T follicular helper cell (primary cell): ENCODE measurements at regions not wholly inside any gene's neighbourhood (a gene's known extent, or its start where the extent isn't known, plus 50 kb on each side); places are given as distances from the start of the nearest gene placed in this dataset.

Experiments
- DNase-seq: peaks from one replicate; pipeline ENCODE4 v3.0.0-alpha.2; 2020; ENCODE audit warnings: low read depth

DNA sequence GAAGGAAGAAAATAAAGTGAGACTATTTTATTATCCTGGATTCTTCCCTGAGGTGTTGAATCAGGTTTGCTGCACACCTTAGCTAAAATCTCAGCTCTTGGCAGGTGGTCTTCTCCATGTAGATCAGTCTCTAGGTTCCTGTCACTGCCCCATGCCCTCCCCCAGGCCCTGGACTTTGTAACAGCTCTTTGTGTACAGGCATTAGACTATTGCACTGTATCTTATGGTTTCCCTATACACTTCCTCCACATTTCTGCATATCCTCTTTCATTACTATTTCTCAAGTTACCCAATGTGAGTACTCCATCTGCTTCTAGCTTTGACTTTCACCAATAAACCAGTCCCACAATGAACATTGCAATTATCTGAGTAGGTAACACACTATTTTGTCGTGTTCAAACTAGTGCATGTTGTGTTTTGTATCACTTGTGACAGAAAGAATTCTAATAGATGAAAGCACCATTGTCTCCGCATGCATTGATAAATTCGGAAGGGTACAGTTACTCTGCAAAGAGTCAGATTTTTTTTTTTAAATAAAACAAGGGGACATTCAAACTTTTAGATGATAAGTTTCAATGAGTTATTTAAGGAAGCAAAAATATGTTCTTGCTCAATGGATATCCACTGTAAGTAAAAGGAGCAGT lies 1348.7 kb upstream of the C9orf72 start:
- no peak for DNase-seq

DNA sequence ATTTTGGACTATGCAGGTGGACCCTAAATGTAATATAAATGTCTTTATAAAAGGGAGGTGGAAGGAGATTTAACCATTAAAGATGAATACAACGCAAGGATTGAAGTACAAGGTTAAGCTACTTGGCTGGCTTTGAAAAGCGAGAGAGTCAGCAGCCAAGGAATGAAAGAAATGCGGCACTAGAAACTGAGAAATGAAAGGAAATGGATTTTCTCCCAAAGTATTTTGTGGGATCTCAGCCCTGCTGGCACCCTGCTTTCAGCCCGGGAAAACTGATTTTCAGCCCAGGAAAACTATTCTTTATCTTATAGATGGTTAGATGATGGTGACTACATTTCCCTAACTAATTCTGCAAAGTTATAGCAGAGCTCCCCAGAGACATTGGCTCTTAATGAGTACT lies 1349.6 kb upstream of the C9orf72 start:
- DNase-seq = no peak

DNA sequence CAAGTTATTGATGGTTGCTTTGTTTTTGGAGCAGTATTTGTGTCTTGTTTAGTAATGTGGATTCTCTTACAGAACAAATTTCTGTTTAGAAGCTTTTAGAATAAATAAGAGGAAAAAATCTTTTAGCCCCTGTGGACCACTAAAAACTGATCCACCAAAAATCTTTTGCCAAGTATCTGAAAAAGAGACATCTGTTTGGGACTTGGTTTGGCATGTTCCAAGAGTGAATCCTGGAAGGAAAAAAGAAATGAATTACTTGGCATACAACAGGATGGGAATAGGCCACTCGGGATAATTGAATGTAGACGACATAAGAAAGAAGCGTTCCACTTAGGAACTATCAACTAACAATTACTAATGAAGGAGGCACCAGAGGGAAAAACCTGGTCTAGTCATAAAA lies 1350.1 kb upstream of the C9orf72 start:
- no peak for DNase-seq

DNA sequence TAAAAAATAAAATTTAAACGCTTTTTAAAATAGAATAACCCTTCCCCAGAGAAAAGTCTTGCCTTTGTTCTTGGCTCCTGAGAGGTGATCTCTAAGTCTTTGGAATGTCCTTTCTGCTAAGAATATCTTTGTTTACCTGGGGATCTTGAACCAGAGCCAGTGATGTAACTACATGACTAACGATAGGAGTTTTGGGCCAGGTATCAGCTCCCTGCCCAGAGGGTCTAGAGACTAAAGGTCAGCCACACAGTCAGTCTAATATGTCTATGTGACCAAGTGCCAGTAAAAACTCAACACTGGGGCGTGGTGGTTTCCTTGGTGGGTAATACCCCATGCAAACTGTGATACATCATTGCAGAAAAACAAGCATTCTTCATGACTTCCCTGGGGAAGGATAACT lies 1351.9 kb upstream of the C9orf72 start:
- no peak for DNase-seq

DNA sequence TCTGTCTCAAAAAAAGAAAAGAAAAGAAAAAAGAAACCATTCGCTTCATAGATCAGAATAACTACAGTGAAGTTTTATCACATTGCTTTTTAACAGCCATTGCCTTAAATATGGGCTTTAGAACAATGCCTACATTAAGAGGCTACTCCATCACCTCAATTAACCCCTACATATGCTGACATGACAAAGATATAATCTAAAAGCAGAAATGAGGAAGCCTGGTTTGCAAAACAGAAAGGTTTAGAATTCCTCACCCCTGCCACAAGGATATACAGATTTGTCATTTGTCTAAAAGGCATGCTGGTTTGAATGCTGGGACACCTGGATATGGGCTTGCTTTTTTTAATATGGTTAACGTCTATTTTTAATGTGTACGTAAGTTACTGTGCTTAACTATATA lies 1353.0 kb upstream of the C9orf72 start:
- no peak for DNase-seq

DNA sequence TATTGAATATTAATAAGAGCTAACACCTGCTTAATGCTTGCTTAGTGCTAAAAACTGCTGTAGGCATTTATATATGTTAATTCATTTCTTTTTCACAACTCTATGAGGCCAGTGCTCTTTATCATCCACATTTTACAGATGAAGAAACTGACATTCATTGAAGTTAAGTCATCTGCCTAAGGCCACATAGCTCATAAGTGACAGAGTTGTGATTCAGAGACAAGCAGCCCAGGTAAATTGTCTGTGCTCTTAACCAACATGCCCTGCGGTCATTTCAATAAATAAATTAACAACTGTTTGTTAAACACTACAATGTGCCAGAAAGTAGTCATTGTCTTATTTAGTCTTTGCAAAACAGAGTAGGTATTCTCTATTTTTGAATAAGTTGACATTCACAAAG lies 1354.4 kb upstream of the C9orf72 start:
- no peak for DNase-seq

DNA sequence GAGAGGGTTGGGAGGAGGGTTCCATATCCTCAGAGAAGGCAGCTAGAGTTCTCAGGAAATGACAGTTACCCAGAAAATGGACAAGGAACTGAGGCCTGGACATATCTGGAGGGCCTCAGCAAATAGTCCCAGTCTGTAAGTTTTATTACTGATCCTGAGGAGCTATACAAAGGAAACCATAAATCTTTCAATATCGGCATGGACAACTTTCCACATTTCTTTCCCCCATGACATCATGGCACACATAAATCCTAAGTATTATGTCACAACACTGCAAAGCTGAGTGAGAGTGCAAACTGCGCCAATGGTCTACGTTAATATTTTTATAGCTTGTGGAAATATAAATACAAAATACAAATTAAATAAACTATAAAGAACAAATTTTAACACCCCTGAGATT lies 1356.2 kb upstream of the C9orf72 start:
- no peak for DNase-seq

DNA sequence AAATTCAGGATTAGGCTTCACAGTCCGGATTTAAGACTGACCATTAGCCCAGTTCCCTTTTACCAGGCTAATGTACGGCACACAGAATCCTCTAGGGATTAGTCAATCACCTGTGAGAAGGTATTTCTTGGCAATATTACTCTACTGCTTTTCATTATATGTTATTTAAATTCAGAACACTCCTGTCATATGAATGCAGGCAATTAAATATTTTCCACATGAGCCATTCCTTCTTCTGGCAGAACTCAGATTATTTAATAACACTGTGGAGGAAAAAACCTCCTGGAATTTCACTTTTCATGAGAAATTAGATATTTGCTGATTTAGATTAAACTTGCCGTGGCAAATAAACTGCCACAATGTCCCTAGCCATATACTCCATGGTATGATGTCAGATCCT lies 1357.5 kb upstream of the C9orf72 start:
- DNase-seq = no peak

DNA sequence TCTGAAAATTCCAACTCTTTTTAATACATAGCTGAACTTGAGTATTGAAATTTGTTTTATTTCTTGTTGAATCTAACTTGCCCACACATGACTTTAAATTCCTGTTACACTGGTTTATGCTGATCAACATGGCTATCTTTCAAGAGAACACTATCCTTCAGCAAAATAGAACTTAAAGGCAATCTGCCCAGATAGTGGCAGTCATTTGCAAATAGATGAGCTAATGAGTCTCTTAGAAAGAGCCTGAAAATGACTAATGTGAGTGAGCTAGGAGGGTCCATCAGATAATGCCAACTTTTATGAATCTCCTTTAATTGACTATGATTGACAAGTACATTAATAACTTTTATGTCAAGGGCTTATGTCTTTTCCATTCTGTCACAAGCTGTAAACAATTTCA lies 1360.8 kb upstream of the C9orf72 start:
- DNase-seq = no peak

DNA sequence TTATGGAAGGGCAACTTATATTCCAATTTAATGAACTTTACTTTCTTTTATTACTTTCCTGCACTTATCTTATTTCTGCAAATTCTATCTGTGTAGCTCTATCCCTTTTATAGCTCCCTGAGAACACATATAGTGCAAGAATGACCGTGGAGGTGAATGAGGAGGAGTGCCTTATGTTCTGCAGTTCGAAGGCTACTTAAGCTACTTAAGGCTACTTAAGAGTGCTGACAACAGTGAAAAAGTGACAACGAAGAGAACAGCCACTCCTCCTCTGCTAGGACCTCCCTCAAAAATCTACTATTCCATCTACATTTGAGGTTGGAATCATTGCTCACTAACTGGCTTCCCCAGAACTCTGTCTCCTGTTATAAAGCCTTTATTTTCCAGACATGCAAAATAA lies 1365.7 kb upstream of the C9orf72 start:
- no peak for DNase-seq

DNA sequence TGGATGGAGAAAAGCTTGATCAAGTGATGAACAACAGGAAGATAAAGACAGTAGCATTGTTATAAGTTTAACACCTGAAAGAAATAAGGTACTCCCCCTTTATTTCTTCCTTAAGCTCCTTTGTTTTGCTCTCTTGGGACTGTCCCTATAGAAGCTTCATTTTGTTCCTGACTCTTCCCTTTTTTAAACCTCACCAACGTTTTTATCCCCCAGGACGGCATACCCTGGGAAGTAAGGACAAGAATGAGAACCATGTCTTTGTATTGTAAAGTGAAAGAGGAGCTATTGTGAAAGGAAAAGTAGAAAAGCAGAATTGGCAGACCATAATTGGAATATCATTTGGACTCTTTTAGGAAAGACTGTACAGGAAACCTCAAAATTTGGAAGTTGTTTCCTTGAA lies 1368.6 kb upstream of the C9orf72 start:
- DNase-seq = no peak

DNA sequence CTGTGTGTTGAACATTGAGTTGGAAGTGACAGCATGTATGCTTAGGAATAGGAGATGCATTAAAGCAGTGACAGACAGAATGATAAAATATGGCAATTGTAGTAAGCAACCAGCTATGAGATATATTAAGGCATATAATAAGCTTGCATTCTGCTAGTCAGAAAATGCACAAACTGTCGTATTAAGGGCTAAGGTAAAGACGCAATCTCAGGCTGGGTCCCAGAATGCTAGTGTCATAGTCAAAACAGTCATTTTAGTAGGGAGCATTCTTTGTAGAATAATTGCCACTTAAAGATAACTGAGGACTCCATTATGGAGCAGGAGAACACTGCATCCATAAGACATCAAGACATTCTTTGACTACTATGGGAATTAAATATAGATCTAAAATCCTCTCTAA lies 1369.7 kb upstream of the C9orf72 start:
- no peak for DNase-seq

DNA sequence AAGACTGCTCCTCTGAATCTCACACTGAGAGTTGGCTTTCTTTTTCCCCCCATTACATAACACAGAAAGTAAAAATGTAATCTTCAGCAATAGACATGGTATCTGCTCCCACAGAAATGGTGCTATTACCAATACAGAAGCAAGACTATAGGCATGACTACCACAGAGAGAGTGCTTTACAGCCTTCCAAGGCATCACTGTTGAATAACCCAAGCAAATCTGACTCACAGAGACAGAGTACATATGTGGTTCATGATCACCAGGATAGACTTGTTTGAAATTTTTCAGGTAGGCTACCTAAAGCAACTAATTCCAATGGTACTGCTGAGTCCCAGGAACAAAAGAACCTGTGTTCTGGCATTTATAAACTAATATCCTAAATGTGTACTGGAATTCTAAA lies 1373.4 kb upstream of the C9orf72 start:
- no peak for DNase-seq

DNA sequence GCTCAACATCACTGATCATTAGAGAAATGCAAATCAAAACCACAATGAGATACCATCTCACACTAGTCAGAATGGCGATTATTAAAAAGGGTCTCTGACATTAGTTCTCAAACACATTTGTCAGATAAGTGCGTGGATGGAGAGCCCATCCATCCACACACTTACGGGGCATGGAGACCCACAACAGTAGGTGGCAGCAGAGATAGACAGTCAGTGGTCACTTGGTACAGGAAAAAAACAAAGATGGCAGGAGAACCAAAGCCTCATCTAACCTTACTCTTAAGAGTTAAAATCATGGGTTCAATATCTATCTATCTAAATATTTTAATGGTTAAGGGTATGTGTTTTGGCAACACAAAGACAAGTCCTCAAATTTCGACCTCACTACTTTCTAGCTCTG lies 1378.7 kb upstream of the C9orf72 start:
- DNase-seq = no peak

DNA sequence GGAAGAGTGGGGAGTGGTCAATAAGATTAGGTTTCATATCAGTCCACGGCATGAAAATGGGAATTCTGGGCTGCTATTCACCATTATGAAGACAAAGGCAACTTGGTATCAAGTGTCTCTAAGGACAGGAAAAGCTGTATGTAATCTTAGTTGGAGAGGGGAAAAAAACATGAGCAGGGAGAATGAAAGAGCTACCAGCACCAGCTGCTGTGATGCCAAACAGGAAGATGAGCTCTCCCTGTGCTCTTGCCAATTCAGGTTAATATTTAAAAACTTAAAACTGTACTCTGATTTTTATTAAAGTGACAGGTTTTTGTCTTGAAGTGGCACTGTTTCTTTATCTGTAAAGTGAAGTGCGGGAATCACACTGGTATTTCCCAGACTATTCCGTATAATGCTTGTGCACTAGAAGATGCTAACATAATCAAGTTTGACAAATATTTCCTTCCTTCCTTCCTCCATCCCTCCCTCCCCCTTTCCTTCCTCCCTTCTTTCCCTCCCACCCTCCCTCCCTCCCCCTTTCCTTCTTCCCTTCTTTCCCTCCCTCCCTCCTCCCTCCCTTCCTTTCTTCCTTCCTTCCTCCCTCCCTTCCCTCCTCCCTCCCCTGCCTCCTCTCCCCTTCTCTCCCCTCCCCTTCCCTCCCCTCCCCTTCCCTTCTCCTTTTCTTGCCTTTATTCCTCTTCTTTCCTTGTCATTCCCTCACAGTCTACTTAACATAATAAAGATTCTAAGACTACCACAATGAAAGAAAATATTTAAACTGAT lies 1383.0 kb upstream of the C9orf72 start:
- no peak for DNase-seq

DNA sequence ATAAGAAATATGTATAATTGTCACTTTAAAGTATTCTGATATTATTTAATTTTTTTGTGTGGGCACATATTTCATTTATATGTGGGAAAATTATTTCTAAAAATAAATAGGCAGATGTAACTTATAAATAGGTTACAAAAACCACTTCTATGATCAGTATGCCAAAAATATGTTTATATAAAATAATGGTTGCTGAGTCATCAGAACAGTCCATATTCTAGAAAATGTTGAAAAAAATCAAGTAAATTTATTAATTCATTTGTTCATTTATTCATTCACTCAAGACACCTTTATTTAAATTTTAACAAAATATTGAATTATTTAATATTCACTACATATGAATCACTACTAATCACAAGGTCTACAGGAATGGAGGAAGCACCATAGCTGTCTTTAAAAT lies 1387.3 kb upstream of the C9orf72 start:
- no peak for DNase-seq

DNA sequence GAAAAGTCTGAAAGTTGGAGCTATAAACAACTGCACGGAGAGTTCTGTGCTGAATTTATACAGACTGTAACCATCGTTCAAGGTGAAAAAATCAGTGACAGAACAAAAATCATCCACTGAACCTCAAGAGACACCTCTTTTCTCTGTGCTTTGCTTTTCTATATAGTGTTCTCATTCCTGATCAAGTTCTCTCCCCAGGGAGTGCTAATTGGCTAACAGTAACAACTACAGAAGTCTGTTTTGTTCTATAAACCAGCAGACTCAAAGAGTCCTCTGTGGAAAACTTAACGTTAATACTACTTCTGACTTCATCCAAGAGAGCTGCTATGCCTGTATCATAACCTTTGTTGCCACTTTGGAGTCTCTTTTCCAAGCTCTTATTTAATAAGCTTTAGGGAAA lies 1388.3 kb upstream of the C9orf72 start:
- no peak for DNase-seq

DNA sequence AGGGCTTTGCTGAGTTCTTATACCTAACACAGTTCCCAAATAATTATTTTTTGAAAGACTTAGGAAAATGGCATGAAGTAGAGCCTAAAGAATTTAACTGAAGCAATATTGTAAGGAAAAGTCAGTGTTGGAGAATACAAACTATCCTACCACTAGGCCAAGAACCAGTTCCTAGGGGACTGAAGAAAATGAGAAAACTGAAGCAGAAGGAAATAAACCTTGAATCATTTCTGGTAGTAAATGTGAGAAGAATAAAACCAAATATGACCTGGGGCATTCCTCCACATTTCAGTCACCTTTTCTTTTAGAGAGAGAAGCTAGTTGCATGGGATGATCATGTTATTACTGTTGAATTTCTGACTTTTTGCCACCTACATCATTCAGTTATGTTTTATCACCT lies 1393.9 kb upstream of the C9orf72 start:
- DNase-seq = no peak

DNA sequence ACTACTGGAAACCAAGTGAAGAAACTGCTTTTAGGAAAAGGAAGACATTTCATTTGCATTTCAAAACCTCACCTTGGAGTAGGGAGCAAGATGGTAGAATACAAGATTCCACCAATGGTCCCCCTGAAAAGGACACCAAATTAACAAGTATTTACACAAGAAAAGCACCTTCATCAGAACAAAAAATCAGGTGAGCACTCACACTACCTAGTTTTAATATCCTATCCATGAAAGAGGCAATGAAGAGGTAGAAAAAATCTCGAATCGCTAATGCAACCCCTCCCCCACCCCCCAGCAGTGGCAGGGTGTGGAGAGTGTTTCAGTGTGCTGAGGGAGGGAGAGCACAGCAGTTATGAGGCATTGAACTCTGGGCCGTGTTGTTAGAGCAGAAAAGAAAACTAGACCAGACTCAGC lies 1397.0 kb upstream of the C9orf72 start:
- no peak for DNase-seq

DNA sequence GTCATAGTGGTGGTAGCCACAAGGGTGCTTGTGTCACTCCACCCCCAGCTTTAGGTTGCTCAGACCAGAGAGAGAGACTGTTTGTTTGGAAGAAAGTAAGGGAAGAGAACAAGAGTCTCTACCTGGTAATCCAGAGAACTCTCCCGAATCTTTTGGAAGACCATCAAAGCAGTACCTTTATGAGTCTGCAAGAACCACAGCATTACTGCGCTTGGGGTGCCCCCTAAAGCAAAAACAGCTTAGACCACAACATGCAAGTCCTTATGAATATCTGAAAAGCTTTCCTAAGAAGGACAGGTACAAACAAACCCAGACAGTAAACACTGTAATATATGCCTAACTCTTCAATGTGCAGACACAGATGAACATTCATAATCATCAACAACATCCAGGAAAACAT lies 1398.6 kb upstream of the C9orf72 start:
- no peak for DNase-seq

DNA sequence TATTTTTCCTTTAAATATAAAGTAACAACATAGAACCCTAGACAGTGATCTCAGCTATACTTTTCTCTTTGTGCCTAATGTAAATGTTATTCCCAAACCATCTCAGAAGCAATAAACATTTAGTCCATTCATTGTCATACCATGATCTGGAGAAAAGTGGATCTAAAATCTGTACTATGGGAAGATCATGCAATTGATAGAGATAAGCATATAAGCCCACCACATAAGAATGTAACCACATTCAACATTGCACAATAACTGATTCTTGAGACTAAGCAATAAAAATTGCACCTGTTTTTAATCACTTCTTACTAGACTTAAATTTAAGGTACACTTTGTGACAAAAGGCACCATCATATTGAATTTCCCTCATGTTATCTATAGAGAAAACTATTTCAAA lies 1403.0 kb upstream of the C9orf72 start:
- DNase-seq = no peak

DNA sequence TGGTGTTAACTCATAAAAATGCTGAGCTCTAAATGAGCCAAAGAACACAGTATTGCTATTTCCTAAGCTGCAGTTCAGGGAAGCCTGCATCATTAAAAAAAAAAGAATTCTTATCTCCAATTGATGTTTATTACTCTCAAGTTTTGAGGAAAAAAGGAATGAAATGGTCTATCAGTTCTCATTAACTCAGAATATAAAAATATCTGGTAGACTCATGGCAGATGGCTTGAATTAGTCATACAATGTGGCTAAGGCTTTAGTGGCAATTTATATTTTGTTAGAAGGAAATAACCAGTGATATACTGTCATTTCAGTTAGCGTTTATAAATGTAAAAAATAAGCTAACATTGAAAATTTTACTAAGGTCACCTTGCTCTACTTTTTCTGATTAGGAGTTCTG lies 1403.4 kb upstream of the C9orf72 start:
- DNase-seq = no peak

DNA sequence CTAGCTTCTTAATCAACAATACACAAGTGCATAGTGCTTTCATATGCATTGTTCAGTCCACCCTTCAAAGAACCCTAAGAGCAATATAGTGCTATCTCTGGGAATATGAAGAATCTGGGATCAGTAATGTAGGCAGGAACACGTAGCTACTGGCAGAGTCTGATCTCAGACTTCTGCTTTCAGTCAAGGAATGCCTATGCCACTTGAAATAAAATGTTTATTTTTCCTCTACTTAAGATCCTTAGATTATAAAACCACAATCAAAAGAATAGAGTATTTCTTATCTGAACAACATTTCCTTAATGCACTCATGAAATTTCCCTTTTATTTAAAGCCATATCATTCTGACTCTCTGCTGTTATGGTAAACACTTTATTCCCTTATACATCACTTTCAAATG lies 1407.8 kb upstream of the C9orf72 start:
- DNase-seq = no peak

DNA sequence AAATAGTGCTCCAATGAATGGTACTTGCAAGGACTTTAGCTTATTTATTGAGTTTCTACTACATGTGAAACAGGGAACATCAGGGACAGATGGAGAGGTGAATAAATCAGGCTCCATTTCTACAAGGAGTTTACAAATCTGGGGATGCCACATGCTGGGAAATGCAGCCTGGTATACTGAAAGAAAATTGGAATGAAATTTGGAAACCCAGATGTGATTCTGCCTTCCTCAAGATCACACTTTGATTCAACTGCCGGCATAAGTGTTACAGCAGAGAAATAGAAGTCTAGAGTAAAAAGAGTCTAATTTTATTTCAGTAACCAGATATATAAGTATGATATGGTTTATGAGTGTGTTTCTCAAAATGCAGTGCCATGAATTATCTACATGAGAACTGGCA lies 1408.4 kb upstream of the C9orf72 start:
- DNase-seq = no peak
